GM10248 (cell line): ENCODE measurements at regions not wholly inside any gene's neighbourhood (a gene's known extent, or its start where the extent isn't known, plus 50 kb on each side); places are given as distances from the start of the nearest gene placed in this dataset.
"Not testable (repeated sequence)": the region's sequence is repeated elsewhere in the genome, so short reads cannot be mapped to it uniquely, and the experiment has no call there.

ENCODE experiments used
- CTCF ChIA-PET: fragments of 300-600 bp; sonication (Branson Sonifier 250); formaldehyde crosslinking; extraction: SDS; loops from one replicate; lab custom pipeline; 2021; ENCODE audit warnings: antibody characterized with exemption; lab: Yijun Ruan, JAX
- POLR2A ChIA-PET: fragments of 350-650 bp; sonication (Branson Sonifier 250); formaldehyde crosslinking; extraction: SDS; loops from one replicate; lab custom pipeline; 2020; ENCODE audit warnings: antibody characterized with exemption; lab: Yijun Ruan, JAX
- DNase-seq: peaks from one replicate; pipeline ENCODE4 v3.0.0; 2012; ENCODE audit errors: extremely low spot score
- TF ChIP-seq, protein P1 (sequence below): IDR thresholded peaks from 2 replicates; pipeline ENCODE4 v1.5.1; 2012; ENCODE audit warnings: mild to moderate bottlenecking, low read depth; ENCODE audit errors: extremely low read depth, missing control alignments, control extremely low read depth

DNA sequence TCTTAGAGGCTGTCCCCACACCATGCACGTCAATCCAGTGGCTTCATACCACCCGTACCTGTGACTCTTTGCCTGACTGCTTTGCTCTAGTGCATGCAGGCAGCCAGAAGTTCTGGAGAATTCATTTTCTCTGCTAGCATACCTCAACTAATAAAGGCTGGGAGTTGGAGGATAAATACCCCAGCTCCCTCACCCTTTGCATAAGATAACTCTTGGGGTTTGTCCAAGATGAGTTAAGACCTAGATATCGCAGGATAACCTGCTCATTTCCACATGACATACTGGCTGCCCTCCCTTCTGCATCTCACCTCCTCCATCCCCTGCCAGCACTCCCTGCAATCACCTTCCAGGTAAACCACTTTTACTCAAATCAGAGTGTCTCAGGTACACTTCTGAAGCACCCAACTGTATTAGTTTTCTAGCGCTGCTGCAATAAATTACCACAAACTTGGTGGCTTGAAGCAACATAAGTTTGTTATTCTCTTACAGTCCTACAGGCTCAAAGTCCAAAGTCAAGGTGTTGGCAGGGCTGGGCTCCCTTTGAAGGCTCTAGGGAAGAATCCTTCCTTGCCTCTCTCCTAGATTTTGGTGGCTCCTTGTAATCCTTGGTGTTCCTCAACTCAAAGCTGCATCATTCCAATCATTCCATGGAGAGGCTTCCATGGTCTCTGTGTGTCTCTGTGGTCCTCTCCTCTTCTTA, 146.8 kb downstream of the CRLF3 start:
- ChIA-PET CTCF (no interaction called here), POLR2A (no interaction called here)
- TF ChIP-seq, protein P1, sequence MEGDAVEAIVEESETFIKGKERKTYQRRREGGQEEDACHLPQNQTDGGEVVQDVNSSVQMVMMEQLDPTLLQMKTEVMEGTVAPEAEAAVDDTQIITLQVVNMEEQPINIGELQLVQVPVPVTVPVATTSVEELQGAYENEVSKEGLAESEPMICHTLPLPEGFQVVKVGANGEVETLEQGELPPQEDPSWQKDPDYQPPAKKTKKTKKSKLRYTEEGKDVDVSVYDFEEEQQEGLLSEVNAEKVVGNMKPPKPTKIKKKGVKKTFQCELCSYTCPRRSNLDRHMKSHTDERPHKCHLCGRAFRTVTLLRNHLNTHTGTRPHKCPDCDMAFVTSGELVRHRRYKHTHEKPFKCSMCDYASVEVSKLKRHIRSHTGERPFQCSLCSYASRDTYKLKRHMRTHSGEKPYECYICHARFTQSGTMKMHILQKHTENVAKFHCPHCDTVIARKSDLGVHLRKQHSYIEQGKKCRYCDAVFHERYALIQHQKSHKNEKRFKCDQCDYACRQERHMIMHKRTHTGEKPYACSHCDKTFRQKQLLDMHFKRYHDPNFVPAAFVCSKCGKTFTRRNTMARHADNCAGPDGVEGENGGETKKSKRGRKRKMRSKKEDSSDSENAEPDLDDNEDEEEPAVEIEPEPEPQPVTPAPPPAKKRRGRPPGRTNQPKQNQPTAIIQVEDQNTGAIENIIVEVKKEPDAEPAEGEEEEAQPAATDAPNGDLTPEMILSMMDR = no peak
- no peak for DNase-seq

DNA sequence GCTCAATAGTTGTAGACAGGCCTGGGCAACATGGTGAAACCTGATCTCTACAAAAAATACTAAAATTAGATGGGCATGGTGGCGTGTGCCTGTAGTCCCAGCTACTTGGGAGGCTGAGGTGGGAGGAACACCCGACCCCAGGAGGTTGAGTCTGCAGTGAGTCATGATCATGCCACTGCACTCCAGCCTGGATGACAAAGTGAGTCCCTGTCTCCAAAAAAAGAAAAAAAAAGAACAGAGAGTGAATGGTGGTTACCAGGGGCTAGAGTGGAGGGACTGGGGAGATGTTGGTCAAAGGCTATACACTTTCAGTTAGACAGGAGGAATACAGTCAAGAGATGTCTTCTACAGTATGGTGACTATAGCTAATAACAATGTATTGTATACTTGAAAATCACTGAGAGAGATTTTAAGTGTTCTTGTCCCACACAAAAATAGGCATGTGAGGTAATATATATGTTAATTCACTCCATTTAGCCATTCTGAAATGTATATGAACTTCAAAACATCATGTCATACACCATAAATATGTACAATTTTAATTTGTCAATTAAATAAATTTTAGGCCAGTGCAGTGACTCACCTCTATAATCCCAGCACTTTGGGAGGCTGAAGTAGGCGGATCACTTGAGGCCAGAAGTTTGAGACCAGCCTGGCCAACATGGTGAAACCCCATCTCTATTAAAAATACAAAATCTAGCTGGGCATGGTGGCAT, 148.6 kb downstream of the CRLF3 start:
- CTCF ChIA-PET, DNase-seq, POLR2A ChIA-PET: not testable (repeated sequence)

DNA sequence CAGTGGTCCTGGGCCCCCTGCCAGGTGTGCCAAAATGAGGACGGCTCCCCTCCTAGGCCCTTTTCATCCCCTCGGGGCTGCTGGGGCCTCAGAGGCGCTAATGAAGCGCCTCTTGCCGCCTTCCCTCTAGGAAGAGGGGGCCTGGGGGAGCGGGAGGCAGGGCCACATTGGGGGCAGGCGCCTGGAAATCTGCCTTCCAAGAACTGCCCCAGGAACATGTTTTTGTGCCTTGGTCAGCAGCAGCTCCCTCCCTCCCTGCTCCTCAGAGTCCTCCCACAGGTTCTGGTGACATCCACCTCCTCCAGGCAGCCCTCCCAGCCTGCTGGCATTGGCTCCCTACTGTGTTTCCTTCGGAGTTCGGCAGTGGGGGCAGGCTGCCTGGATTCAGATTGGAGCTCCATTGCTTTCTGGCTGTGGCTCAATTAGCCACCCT, 155.3 kb downstream of the CRLF3 start:
- POLR2A ChIA-PET, DNase-seq, CTCF ChIA-PET: not testable (repeated sequence)

DNA sequence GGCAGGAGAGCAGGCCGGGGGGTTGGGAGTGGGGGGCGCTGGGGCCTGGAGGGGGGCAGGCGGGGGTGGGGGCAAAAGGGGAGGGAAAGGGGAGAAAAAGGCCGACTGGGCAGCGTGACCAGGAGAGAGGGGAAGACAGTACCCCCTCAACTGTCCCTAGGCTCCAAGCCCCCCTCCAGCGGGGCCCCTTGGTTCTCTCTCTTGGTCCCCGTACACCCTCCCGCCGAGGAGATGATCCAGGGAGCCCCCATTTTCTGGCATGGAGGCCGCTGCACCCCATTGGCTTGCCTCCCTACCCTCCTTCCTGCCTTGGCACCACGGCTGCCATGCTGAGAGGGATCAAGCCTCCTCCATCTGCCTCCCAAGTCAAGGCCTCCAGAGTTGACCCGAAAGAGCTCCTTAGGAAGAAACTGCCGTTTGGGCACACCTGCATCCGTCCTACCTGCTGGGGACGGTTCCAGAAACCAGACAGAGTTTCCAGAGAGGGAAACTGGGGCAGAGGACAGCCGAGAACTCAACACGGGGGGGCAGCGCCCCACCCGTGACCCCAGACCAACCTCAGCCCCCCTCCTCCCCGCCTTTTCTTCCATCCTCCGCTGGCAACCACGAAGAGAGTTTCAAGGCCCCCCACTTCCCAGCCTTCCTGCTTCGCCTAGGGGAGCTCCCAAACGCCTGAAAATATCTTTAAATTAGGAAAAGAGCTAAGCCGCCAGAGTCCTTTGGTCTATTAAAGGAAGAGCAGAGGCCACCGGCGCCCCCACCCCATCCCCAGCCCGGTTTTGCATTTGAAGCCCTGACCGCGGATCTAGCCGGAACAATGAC, 155.9 kb downstream of the CRLF3 start:
- CTCF ChIA-PET, DNase-seq, POLR2A ChIA-PET: not testable (repeated sequence)

DNA sequence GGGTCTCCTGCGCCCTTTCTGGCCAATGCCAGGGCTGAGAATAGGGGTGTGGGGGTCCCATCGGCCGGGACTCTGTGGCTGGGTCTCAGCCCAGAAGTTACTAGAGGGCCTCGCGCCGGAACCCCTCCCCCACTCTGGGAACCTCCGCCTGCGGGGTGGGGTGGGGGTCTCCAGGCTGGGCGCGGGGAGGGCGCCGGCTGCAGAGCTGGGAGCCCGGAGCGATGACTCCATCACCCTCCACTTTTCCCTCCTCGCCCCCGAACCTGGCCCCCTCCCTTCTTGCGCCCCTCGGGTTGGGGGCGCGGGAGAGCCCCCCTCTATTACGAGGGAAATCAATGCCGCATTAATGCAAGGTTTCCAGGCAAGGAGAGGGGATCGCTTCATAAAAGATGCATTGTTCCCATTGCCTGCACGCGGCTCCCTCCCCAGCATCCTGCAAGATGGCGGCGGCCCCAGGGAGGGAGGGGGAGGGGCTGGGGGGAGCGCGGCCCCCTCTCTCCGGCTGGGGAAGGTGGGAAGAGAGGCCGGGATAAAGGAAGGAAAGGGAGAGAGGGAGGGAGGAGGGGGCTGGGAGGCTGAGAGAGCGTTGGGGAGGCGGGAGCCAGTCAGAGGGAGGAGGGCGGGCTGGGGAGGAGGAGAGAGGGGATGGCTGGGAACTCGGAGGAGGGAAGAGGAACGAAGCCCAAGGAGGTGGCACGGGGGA, 156.7 kb downstream of the CRLF3 start:
- CTCF ChIA-PET, POLR2A ChIA-PET: not testable (repeated sequence)

DNA sequence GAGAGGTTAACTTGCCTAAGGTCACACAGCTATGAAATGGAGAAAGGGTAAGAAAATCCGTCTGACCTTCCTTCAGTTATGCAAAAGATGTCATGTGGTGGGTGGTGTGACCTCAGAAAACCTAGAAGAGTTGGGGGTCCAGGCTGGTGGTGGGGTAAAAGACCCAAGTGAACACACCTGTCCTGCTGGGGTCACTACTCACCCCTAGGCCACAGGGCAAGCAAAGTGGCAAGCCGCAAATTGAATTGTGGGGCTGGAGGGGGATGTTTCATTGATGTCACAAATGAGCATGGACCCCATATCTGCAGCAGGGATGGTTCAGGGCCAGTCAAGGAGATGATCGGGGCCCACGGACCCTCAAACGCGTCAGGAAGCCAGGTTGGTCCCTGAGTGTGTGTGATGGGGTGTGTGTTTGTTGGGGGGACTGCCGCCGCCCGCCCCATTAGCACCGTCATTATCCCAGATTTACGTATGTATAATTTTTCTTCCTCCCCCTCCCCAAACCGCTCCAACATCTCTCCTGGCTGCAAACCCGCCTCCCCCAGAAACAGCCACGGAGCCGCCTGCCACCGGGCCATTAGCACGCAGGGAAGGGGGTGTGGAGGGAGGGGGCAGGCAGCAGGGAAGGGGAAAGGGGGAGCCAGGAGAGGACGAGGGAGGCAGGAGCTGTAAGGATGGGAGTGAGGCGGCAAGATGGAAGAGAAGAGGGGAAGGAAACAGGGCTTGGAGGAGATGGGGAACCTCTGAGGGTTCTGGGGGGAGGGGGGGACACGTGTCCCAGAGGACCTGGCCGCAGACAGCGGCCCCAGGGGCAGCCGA, 157.4 kb downstream of the CRLF3 start:
- CTCF ChIA-PET, POLR2A ChIA-PET, DNase-seq: not testable (repeated sequence)

More for the DNA sequence above, 156.7 kb downstream of the CRLF3 start:
- not testable (repeated sequence) for DNase-seq

DNA sequence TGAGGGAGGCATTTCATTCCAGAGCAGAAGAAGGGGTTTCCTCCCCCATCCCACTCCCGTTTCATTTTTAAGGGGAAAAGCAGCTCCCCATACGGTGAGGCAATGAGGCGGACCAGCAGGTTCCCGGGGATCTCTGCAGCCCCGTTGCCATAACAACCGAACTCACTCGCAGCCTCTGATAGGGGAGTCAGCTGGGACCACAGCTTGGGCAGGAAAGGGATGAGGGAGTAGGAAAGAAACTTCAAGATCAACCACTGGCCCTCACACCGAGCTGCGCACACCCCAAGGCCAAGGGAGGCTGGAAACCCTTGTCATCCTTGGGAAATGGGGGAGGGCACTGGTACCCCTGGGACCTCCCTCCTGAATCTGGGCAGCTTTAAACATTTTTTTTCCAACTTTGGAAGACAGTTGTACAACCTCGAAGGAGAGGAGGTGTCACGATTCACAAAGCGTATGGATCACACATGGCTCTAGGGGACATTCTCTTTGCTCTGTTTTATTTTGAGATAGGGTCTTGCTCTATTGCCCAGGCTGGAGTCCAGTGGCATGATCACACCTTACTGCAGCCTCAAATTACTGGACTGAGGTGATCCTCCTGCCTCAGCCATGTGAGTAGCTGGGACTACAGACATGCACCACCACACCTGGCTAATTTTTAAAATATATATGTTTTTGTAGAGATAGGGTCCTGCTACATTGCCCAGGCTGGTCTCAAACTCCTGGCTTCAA, 160.6 kb downstream of the CRLF3 start:
- CTCF ChIA-PET, DNase-seq, POLR2A ChIA-PET: not testable (repeated sequence)

DNA sequence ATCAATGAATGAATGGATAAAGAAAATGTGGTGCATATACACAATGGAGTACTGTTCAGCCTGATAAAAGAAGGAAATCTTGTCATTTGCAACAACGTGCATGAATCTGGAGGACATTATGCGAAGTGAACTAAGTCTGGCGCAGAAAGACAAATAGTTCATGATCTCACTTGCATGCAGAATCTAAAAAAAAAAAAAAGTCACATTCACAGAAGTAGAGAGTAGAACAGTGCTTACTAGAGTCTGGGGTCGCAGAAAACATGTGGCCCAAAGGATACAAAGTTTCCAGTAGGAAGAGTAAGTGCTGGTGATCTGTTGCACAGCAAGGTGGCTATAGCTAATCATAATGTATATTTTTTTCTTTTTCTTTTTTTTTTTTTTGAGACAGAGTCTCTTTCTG, 167.3 kb downstream of the CRLF3 start:
- POLR2A ChIA-PET, CTCF ChIA-PET, DNase-seq: not testable (repeated sequence)

DNA sequence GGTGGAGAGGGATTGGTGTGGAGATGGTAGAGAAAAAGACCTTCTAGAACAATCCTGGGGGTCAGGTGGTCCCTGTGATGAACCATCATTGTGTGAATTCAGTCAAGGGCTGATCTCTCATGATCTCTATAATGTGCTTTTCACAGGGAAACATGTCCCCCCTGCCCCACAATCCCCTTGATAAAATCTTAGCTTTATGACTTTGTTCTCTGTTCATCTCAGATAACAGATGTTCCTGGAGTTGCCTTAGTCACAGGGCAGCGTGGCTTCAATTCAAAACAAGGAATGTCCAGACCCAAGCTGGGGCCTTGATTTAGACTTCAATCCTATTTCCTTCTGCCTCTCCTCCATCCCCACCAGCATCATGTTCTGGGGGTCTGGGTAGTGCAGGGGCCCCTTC, 171.5 kb downstream of the CRLF3 start:
- DNase-seq, CTCF ChIA-PET, POLR2A ChIA-PET: not testable (repeated sequence)

DNA sequence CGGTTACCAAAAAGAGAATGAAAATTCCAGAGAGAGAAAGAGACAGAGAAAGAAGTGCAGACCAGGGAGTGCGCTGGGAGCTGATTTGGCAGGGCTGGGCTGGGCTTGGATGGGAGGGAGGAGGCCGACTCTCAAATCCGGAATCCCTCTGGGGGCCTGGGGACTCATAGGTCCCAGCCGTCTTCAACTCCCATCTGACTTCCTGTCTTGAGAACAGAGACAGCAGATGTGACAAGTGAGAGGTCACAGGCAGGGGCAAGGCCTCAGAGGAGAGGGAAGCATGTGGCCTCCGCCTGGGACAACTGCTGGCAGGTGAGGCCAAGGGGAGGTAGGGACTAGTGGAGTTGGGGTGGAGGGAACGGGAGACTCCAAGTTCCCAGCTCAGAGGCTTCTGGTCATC, 172.9 kb downstream of the GOSR1 start:
- CTCF ChIA-PET, DNase-seq: not testable (repeated sequence)

DNA sequence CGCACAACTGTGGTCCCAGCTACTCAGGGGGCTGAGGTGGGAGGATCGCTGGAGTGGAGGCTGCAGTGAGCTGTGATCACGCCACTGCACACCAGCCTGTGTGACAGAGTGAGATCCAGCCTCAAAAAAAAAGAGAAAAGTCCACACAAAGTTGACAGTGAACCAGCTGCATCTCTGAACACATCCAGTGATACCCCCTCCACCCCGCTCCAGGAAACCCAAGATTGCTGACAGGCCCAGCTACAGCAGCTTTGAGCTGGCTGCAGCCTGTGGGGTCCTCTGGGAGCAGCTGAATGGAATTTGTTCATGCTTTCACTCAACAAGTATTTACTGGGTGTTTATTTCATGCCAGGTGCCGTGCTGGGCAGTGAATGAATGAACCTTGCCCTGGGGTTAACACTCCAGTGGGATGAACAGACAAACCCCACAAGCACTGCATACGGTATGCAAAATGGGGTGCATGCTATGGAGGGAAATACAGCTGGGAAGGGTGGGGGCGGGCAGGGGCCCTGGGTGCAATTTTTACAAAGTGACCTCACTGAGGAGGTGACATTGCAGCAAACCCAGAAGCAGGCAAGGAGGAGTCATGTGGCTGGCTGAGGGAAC, 170.9 kb downstream of the GOSR1 start:
- CTCF ChIA-PET, DNase-seq, POLR2A ChIA-PET: not testable (repeated sequence)

More for the DNA sequence above, 172.9 kb downstream of the GOSR1 start:
- POLR2A ChIA-PET = interaction anchor here (0.6 kb wide), 1 partner anchor 254 kb away, joined by 3 read pairs; no protein-coding TSS in a partner anchor

DNA sequence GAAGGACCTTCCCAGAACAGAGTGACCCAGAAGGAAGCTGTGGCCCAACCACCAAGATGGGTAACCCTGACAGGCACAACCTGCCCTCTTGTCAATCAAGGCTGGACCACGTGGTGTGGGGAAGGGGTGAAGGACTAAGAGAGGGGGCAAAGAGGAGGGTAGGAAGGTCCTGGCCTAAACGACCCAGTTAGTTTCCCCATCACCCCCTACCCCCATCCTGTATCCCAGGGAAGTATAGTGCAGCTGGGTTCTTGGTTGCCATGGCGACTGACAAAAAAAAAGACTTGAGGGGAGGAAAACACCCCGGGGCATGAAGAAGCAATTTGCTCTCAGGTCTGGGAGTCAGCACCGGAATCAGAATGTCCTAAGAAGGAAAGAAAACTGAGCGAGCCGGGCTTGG, 168.7 kb downstream of the GOSR1 start:
- POLR2A ChIA-PET, CTCF ChIA-PET, DNase-seq: not testable (repeated sequence)

DNA sequence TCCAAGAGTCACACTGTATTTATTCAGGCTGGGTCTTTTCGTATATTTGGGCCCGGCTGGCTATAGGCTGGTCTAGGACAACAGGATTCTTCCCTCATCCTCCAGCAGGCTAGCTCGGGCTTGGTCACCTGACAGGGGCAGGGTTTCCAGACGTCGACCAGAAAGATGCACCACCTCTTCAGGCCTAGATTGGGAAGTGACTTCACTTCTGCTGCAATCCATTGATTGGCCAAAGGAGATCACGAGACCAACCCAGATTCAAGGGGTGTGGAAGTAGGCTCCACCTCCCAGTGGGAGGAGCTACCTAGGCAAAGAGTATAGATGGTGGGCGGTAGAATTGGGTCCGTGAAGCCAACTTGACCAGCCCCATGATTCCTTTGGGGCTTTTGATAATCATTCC, 167.5 kb downstream of the GOSR1 start:
- CTCF ChIA-PET, POLR2A ChIA-PET: not testable (repeated sequence)

DNA sequence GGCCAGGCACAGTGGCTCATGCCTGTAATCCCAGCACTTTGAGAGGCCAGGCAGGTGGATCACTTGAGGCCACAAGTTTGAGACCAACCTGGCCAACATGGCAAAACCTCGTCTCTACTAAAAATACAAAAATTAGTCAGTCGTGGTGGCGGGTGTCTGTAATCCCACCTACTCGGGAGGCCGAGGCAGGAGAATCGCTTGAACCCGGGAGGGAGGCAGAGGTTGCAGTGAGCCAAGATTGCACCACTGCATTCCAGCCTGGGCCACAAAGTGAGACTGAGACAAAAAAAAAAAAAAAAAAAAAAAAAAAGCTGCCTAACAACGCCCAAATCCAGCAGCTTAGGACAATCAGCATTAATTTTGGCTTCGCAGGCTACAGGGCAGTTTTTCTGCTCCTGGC, 167.1 kb downstream of the GOSR1 start:
- POLR2A ChIA-PET, CTCF ChIA-PET, DNase-seq: not testable (repeated sequence)

More for the DNA sequence above, 167.5 kb downstream of the GOSR1 start:
- not testable (repeated sequence) for DNase-seq

DNA sequence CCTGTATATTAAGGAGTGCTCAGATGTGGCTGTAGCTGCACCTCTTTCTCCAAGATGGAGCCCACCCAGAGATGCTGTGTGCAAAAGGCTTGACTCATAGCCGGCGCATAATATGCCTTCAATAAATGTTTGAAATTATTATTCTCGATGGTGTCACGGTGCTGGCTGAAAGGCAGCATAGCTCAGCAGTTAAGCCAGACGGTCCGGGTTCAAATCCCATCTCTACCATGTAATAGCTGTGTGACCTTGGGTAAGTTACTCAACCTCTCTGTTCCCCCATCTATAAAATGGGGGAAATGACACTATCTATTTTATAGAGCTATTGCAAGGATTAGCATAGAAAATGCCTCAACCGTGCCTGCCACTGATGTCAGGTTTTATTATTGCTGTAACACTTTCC, 164.2 kb downstream of the GOSR1 start:
- DNase-seq, CTCF ChIA-PET, POLR2A ChIA-PET: not testable (repeated sequence)
